ENCODE measurements at regions not wholly inside any gene's neighbourhood (a gene's known extent, or its start where the extent isn't known, plus 50 kb on each side); places are given as distances from the start of the nearest gene placed in this dataset.
"Not testable (repeated sequence)": the region's sequence is repeated elsewhere in the genome, so short reads cannot be mapped to it uniquely, and the experiment has no call there.

DNA sequence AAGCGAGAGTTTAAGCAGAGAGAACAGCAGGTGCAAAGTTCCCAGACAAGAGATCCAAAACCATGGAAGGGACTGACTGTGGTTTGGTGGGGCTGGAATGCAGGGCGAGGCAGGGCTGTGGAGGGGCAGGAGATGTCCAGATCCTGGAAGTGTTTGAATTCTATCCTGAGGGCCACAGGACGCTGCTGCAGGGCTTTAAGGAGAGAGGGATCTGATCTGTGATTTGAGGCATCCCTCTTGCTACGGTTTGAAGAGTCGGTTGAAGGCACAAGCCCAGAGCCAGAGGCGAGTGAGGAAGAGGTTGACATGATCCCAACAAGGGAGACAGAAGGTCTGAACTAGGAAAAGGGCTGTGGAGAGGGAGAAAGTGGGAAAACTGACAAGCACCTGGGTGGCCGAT lies 209.9 kb upstream of the IRF2BP2 start:
- H3K27me3 ChIP-seq (ENCODE audit: insufficient read depth, low read length); H3K36me3 ChIP-seq (ENCODE audit: control insufficient read depth in 1 of 2, insufficient read depth in 2 of 2, low read length in 2 of 2); H3K4me1 ChIP-seq (ENCODE audit: control insufficient read depth in 1 of 2, insufficient read depth in 2 of 2, low read length in 2 of 2); H3K9me2 ChIP-seq (ENCODE audit: insufficient read depth); H3K9ac ChIP-seq (ENCODE audit: low read length); H3K27ac ChIP-seq (ENCODE audit: low read depth, low read length); intact Hi-C loops (cut with micrococcal nuclease); RAD21 ChIA-PET (ENCODE audit: low non-redundant PET in 1 of 2, low total read pairs in 2 of 2, uncharacterized antibody in 2 of 2, unreplicated experiment in 2 of 2); H3K4me3 ChIP-seq (replicated peaks in 1 of 2; ENCODE audit: low read depth in 1 of 2, low read length in 2 of 2); H2AFZ ChIP-seq (ENCODE audit: low read depth, low read length, poor library complexity, severe bottlenecking); DNase-seq (ENCODE audit: low read depth, low spot score); H3K4me2 ChIP-seq (ENCODE audit: low read length); BruUV-seq (replicated peaks); H3K9me3 ChIP-seq (ENCODE audit: control insufficient read depth in 1 of 2, insufficient read depth in 1 of 2, low read depth in 1 of 2, low read length in 2 of 2); POLR2A ChIA-PET; H3K79me2 ChIP-seq (ENCODE audit: insufficient read depth, low read length); H4K20me1 ChIP-seq (ENCODE audit: insufficient read depth); CTCF ChIA-PET; ATAC-seq: not testable (repeated sequence)

DNA sequence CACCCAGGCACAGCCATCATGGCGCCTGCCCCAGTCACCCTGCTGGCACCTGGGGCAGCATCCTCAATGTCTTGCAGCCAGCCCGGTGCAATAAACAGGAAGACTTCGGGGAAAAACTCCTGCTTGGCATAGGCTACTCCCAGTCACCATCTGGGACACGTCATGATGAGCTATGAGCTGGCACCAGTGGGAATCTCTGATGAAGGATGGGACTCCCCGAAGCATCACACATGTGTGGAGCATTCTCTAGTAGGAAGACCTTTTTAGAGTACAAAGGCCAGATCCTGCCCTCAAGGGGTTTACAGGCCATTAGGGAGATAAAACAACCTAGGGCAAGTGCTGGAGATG lies 208.0 kb upstream of the IRF2BP2 start:
- ATAC-seq; H3K79me2 ChIP-seq (ENCODE audit: insufficient read depth, low read length); RAD21 ChIA-PET (ENCODE audit: low non-redundant PET in 1 of 2, low total read pairs in 2 of 2, uncharacterized antibody in 2 of 2, unreplicated experiment in 2 of 2); H3K27ac ChIP-seq (ENCODE audit: low read depth, low read length); H4K20me1 ChIP-seq (ENCODE audit: insufficient read depth); H2AFZ ChIP-seq (ENCODE audit: low read depth, low read length, poor library complexity, severe bottlenecking); intact Hi-C loops (cut with micrococcal nuclease); H3K4me1 ChIP-seq (ENCODE audit: control insufficient read depth in 1 of 2, insufficient read depth in 2 of 2, low read length in 2 of 2); POLR2A ChIA-PET; H3K4me3 ChIP-seq (replicated peaks in 1 of 2; ENCODE audit: low read depth in 1 of 2, low read length in 2 of 2); H3K36me3 ChIP-seq (ENCODE audit: control insufficient read depth in 1 of 2, insufficient read depth in 2 of 2, low read length in 2 of 2); H3K27me3 ChIP-seq (ENCODE audit: insufficient read depth, low read length); DNase-seq (ENCODE audit: low read depth, low spot score); CTCF ChIA-PET; H3K9me2 ChIP-seq (ENCODE audit: insufficient read depth); H3K4me2 ChIP-seq (ENCODE audit: low read length); H3K9ac ChIP-seq (ENCODE audit: low read length); H3K9me3 ChIP-seq (ENCODE audit: control insufficient read depth in 1 of 2, insufficient read depth in 1 of 2, low read depth in 1 of 2, low read length in 2 of 2); BruUV-seq (replicated peaks): not testable (repeated sequence)

DNA sequence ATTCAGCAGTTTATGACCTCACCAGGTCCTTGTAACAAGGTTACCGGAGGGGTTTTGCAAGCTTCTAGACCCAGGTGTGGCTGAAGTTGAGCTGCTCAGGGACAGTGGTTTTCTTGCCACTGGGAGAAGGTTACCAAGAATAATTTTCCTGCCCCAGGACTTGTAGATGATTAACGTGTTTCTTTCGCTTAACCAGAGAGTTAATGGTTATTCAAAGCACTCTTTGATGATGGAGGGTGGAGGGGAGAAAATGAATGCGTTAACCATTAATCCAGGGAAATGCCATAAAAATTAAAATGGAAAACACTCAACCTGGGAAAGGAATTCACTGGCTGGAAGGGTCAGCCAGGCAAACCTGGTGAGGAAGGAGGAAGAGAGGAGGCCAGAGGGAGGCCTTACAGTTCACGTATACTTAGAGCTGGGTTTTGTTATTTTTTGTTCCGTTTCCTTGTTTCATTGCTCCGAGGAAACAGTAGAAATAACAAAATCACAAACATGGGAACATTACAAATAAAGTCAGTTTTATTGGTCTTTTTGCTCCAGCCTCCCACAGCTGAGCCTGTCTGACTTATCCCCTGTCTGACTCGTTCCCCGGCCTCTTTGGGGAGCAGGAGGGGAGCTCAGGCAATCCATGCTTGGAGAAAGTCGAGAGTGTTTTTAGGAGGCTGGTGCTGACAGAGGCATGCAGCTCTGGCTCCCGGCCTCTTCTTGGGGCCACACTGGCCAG lies 207.5 kb upstream of the IRF2BP2 start:
- ATAC-seq; H3K4me3 ChIP-seq (replicated peaks in 1 of 2; ENCODE audit: low read depth in 1 of 2, low read length in 2 of 2); POLR2A ChIA-PET; H3K4me2 ChIP-seq (ENCODE audit: low read length); BruUV-seq (replicated peaks); CTCF ChIA-PET; DNase-seq (ENCODE audit: low read depth, low spot score); H3K9me2 ChIP-seq (ENCODE audit: insufficient read depth); H3K9me3 ChIP-seq (ENCODE audit: control insufficient read depth in 1 of 2, insufficient read depth in 1 of 2, low read depth in 1 of 2, low read length in 2 of 2); intact Hi-C loops (cut with micrococcal nuclease); H3K36me3 ChIP-seq (ENCODE audit: control insufficient read depth in 1 of 2, insufficient read depth in 2 of 2, low read length in 2 of 2); H4K20me1 ChIP-seq (ENCODE audit: insufficient read depth); H3K79me2 ChIP-seq (ENCODE audit: insufficient read depth, low read length); RAD21 ChIA-PET (ENCODE audit: low non-redundant PET in 1 of 2, low total read pairs in 2 of 2, uncharacterized antibody in 2 of 2, unreplicated experiment in 2 of 2); H2AFZ ChIP-seq (ENCODE audit: low read depth, low read length, poor library complexity, severe bottlenecking); H3K27me3 ChIP-seq (ENCODE audit: insufficient read depth, low read length); H3K4me1 ChIP-seq (ENCODE audit: control insufficient read depth in 1 of 2, insufficient read depth in 2 of 2, low read length in 2 of 2); H3K27ac ChIP-seq (ENCODE audit: low read depth, low read length); H3K9ac ChIP-seq (ENCODE audit: low read length): not testable (repeated sequence)

DNA sequence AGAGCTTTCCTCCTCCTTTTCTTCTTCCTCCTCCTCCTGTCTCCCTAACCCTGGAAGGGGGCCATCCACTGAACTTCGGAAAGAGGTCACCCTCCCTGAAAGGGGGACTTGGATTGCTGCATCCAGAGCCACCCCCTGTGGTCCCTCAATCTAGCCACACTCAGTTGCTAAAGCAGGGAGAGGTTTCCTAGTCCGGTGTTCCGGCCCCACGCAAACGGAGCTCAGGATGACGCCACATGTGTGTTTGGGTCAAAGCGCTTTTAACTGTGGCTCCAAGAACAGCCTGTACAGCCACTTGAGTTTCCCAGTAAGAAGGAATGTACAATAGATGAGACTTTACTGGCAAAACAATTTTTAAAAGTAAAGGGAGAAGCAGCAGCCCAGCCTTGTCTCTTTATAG lies 206.9 kb upstream of the IRF2BP2 start:
- ATAC-seq; BruUV-seq (replicated peaks): not testable (repeated sequence)

More for the DNA sequence above, 206.9 kb upstream of the IRF2BP2 start:
- DNase-seq (ENCODE audit: low read depth, low spot score); intact Hi-C loops (cut with micrococcal nuclease); H3K9me2 ChIP-seq (ENCODE audit: insufficient read depth); CTCF ChIA-PET; H2AFZ ChIP-seq (ENCODE audit: low read depth, low read length, poor library complexity, severe bottlenecking); H4K20me1 ChIP-seq (ENCODE audit: insufficient read depth); H3K9me3 ChIP-seq (ENCODE audit: control insufficient read depth in 1 of 2, insufficient read depth in 1 of 2, low read depth in 1 of 2, low read length in 2 of 2); H3K4me3 ChIP-seq (replicated peaks in 1 of 2; ENCODE audit: low read depth in 1 of 2, low read length in 2 of 2); H3K36me3 ChIP-seq (ENCODE audit: control insufficient read depth in 1 of 2, insufficient read depth in 2 of 2, low read length in 2 of 2); H3K4me1 ChIP-seq (ENCODE audit: control insufficient read depth in 1 of 2, insufficient read depth in 2 of 2, low read length in 2 of 2); RAD21 ChIA-PET (ENCODE audit: low non-redundant PET in 1 of 2, low total read pairs in 2 of 2, uncharacterized antibody in 2 of 2, unreplicated experiment in 2 of 2); H3K79me2 ChIP-seq (ENCODE audit: insufficient read depth, low read length); POLR2A ChIA-PET; H3K27ac ChIP-seq (ENCODE audit: low read depth, low read length); H3K27me3 ChIP-seq (ENCODE audit: insufficient read depth, low read length); H3K9ac ChIP-seq (ENCODE audit: low read length); H3K4me2 ChIP-seq (ENCODE audit: low read length): not testable (repeated sequence)
